Muscle of arm (tissue), 1 donor: ENCODE measurements at regions not wholly inside any gene's neighbourhood (a gene's known extent, or its start where the extent isn't known, plus 50 kb on each side); places are given as distances from the start of the nearest gene placed in this dataset.
"Not testable (repeated sequence)": the region's sequence is repeated elsewhere in the genome, so short reads cannot be mapped to it uniquely, and the experiment has no call there.

Experiments used
- DNase-seq: peaks from one replicate; pipeline ENCODE4 v3.0.0-alpha.2; 2013

DNA sequence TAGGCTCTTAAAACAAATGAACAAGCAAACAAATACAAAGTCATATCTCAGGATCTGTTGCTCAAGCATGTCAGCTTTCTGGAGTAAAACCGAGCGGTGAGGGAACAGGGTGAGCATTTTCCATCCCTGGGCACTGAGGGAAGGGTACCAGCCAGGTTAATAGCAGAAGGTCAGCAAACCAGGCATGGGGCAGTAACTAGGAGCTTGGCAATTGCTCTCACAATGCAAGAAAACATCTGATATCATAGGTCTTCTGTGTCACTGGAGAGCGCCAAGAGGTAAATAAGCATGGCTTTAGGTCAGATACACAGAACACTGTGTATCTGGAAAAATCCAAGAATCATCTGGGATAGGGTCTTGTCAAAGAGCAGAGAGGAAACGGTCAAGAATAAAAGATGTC is 521.7 kb upstream of the AUTS2 start:
- DNase-seq: no peak

DNA sequence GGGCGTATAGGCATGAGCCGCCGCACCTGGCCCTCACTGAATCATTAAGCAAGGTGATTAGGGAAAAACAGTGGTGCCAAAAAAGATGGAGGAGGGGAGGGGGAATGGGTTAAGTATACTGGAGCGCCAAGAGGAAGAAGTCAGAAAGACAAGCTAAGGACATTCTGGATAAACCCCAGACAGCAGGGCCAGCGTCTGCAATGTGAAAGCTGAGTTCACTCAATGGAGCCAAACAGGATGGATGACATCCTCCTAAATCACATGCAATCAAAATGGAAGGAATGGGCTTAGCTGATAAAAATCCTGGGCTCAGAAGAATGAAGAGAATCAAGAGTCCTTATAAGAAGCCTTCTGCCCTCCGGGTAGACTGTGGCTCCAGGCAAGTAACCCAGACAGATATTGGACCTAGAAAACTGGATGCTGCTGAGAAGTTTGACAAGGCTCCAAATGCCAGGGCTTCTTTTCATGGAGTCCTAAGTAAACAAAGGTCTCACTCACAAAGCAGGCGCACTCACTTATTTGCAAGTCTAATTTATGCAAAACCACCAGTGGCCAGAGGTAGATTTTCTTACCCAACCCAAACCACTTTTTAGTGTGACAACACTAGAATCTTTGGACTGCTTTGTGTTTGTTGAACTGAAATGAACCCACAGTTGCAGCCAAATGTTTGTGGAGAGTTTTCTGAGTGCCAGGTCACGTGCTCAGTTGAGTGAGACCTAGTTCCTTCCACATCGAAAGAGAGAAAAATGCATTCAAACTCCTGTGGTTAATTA is 519.1 kb upstream of the AUTS2 start:
- DNase-seq: peak; percentile 73

DNA sequence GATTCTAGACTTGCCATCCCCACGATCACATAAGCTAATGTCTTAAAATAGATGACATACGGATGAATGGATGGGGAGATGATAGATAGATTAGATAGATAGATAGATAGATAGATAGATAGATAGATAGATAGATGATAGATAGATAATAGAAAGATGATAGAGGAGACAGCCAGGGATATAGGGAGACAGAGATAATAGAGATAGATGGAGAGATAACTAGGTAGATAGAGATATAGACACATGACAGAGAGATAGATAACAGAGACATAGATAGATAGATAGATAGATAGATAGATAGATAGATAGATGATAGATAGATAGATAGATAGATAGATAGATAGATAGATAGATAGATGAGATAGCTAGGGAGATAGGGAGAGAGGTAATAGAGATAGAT is 511.0 kb upstream of the AUTS2 start:
- DNase-seq: not testable (repeated sequence)

DNA sequence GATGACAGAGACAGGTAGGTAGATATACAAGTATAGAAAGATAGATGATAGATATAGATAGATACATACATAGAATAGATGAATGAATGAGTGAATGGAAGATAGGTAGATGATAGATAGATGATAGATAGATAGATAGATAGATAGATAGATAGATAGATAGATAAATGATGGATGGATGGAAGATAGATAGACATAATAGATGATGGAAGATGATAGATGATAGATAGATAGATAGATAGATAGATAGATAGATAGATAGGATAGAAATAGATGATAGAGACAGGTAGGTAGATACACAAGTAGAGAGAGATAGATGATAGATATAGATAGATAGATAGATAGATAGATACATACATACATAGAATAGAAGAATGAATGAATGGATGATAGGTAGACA is 510.1 kb upstream of the AUTS2 start:
- DNase-seq: no peak

DNA sequence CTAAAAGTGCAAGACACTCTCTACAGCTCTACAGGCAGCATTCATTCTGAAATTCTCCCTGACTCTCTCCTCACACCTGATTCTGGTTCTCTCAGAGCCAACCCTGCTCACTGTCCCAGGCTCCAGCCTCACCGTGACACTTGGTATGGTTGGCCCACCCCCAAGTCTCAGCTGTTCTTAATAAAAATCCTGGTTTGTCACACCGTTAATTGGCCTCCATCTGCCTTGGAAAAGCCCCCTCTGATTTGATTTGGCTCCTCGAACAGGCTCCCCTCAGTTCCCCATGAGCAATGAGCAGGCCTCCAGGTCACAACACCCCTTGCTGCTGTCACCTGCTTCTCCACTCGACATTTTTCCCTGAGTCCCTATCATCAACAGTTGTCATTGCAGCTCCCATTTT is 507.3 kb upstream of the AUTS2 start:
- no peak for DNase-seq

GRCh38 chr7:69091521-69091920 is 506.8 kb upstream of the AUTS2 start:
- DNase-seq: no peak

GRCh38 chr7:69095127-69095526 is 503.1 kb upstream of the AUTS2 start:
- no peak for DNase-seq

GRCh38 chr7:69095649-69096048 is 502.6 kb upstream of the AUTS2 start:
- no peak for DNase-seq

DNA sequence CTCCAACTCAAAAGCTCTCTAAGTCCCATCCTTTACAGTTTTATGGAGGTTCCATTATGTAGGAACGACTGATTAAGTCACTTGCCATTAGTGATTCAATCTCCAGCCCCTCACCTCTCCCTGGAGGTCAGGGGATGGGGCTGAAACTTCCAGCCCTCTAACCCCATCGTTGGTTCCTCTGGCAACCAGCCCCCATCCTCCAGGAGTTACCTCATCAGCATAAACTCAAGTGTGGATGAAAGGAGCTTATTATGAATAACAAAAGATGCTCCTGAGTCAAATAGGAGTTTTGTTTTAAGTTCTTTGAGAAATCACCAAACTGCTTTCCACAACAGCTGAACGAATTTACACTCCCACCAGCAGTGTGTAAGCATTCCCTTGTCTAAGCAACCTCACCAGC is 494.3 kb upstream of the AUTS2 start:
- no peak for DNase-seq

GRCh38 chr7:69105092-69105491 is 493.2 kb upstream of the AUTS2 start:
- DNase-seq: no peak

- DNase-seq: no peak
Observed at GRCh38 chr7:69105981-69106380, 492.3 kb upstream of the AUTS2 start.

- DNase-seq: not testable (repeated sequence)
Observed at GRCh38 chr7:69106449-69106848, 491.8 kb upstream of the AUTS2 start.

DNA sequence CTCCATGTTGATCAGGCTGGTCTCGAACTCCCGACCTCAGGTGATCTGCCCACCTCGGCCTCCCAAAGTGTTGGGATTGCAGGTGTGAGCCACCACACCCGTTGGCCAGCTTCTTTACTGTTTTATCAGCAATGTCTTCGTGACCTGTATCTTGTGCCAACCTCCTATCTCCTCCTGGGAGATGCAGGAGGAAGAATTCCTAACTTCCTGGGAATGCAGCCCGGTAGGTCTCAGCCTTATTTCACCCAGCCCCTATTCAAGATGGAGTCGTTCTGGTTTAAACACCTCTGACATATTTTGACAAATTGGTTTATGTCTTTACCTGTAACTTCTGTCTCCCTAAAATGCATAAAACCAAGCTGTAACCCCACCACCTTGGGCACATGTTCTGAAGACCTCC is 491.3 kb upstream of the AUTS2 start:
- not testable (repeated sequence) for DNase-seq

DNA sequence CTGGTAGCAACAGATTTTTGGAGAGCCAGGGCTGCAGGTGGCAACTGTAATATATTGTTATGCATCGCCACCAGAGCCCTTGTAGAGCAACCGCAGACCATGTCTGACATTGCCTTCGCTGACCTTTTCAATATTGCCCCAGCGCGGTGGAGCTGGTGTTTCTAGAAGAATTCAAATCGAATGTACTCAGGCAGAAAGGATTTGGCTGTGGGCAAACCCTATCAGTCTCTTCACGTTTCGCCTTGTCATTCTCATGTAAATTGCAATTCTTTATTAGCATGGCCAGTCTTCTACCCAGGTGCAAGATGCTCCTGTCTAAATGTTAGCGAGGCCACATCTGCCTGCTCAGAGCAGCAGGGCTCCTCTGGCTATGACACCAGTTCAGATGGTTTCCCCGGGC is 490.2 kb upstream of the AUTS2 start:
- DNase-seq: no peak

- no peak for DNase-seq
Observed at GRCh38 chr7:69109246-69109645, 489.0 kb upstream of the AUTS2 start.

GRCh38 chr7:69109879-69110278 is 488.4 kb upstream of the AUTS2 start:
- no peak for DNase-seq

DNA sequence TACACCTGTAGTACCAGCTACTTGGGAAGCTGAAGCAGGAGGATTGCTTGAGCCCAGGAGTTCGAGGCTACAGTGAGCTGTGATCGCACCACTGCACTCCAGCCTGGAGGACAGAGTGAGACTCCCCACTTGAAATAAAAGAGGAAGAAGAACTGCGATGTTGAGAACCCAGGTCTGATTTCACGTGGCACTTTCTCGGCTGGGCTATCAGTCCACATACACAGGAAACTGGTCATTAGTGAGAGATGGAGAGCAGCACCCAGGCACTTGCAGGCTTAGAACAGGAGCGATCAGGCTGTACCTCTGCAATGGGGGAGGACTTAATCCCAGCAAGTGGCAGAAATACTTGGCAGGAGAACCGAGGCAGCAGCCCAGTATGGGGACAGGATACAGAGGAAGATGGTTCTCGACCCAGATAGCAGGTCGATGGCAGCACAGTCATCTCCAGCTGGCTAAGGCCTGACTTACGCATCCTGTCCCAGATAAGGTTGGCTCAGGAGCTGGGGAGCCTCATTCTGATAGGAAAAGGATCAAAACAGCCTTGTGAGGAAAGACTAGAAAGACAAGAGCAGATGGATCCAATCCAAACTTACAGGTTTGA is 487.7 kb upstream of the AUTS2 start:
- DNase-seq: no peak

GRCh38 chr7:69114374-69114773 is 483.9 kb upstream of the AUTS2 start:
- DNase-seq: no peak

DNA sequence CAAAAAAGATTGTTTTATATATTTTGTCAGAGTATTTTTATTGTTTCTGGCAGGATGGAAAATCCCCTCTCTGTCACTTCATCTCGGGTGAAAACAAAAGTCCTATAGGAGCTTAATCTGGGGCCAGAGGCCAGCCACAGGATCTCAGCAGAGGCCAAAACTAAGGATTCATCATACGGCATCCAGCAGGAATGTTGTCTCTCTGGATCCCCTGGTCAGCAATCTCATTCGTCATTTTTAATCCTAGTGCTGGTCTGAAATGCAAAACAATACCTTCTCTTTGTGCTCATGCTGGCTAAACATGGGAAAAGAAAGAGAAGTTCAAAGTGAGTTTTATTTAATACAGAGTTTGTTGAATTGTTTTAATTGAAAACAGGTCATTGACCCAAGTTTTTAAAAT is 482.5 kb upstream of the AUTS2 start:
- DNase-seq: no peak

DNA sequence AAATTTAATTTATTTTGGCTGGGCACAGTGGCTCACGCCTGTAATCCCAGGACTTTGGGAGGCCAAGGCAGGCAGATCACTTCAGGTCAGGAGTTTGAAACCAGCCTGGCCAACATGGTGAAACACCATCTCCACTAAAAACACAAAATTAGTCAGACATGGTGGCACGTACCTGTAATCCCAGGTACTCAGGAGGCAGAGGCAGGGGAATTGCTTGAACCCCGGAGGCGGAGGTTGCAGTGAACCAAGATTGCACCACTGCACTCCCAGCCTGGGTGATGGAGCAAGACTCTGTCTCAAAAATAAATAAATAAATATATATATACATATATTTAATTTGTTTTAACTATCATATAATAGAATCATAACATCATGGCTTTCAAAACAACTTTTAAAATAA is 482.1 kb upstream of the AUTS2 start:
- not testable (repeated sequence) for DNase-seq

GRCh38 chr7:69122953-69123352 is 475.3 kb upstream of the AUTS2 start:
- no peak for DNase-seq

GRCh38 chr7:69126896-69127479 is 471.3 kb upstream of the AUTS2 start:
- DNase-seq: no peak

DNA sequence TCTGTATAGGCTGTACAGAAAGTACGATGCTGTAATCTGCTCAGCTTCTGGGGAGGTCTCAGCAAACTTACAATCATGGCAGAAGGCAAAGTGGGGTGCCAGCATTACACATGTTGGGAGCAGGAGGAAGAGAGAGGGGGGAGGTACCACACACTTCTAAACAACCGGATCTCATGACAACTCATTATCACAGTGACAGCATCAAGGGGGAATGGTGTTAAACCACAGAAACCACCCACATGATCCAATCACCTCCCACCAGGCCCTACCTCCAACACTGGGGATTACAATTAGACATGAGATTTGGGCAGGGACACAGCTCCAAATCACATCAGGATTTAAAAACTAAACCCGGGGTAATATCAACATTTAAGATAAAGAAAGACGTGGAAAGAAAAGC is 468.8 kb upstream of the AUTS2 start:
- DNase-seq: no peak

- DNase-seq: no peak
Observed at GRCh38 chr7:69129951-69130350, 468.3 kb upstream of the AUTS2 start.
